A204.1 (cell line): ENCODE measurements at regions not wholly inside any gene's neighbourhood (a gene's known extent, or its start where the extent isn't known, plus 50 kb on each side); places are given as distances from the start of the nearest gene placed in this dataset.

Experiments used
- FAIRE-seq: peaks from 2 replicates; lab custom pipeline; 2012; peaks lifted over from hg19 to GRCh38; lab: Jason Lieb, UNC

DNA sequence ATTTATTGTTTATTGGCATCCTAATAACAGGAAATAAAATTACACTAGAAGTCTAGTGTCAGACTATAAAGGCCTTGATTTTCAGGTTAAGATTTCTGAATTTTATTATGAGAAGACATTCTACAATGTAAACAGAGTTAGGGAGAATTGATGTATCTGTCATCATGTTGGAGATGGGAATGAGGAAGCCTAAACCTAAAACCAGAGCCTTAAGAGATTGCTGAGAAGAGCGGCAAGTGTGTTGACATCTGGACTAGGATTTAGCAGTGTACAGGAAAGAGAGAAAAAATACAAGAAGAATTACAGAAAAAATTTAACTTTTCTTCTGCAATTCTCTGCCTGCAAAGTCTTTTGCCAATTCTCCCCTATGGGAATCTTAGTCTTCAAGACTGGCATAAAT lies 525.5 kb downstream of the NR2F1-AS1 start:
- no peak for FAIRE-seq

DNA sequence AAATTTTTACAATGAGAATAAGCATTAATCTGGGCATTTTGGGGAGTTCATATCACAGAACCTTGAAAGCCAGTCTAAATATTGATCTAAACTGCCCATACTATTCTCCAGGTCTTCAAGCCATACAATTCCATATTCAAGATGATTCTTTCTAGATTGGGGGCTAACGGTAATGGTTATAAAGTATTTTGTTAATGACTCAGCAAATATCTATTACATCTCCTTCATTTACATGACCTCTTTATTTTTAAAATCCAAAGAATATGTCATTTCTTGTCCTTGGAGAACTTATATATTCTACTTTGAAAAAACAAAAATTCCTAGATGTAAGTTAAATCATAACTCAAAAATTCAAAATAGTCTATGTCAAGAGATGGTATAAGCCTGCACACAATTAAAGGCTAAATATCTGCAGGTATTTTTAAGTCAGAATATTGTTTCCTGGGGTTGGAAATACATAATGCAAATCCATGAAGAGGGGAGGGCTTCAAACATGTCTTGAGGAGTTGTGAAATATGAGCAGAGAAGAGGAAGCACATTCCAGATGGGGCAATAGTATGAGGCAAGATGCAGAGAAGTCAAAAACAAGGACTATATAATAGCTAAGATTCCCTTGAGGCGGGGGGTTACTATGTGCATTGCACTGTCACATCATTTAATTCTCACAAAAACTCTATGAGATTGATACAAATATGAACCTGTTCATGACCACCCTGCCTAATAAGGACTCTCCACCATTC lies 526.4 kb downstream of the NR2F1-AS1 start:
- FAIRE-seq, result no peak

DNA sequence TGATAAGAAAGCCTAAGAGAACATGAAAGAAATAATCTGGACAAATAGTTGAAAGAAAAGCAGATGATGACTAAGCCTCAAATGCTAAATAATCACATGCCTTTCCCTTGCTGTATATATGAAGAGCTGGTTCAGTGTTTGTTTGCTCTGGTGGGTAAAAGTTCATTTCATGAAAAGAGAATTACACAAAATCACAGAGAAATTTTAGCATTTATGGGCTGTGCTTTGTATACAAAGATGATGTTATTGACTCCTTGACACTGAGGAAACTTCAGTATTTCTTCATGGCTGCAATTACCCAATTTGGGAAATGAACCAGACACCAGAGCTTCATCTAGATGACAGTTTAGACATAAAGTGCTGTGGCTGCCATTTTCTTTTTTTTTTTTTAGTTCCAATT lies 527.2 kb downstream of the NR2F1-AS1 start:
- no peak for FAIRE-seq

DNA sequence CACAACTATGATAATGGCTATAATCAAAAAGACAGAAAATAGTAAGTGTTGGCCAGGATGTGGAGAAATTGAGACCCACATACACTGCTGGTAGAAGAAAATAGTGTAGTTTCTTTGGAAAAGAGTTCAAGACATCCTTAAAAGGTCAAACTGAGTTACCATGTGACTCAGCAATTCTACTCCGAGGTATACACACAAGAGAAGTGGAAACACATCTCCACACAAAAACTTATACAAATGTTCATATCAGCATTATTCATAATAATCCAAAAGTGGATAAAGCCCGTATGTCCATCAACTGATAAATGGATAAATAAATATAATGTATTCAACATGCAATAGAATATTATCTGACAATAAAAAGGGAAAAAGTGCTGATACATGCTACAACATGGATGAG lies 532.2 kb downstream of the NR2F1-AS1 start:
- FAIRE-seq, result no peak

DNA sequence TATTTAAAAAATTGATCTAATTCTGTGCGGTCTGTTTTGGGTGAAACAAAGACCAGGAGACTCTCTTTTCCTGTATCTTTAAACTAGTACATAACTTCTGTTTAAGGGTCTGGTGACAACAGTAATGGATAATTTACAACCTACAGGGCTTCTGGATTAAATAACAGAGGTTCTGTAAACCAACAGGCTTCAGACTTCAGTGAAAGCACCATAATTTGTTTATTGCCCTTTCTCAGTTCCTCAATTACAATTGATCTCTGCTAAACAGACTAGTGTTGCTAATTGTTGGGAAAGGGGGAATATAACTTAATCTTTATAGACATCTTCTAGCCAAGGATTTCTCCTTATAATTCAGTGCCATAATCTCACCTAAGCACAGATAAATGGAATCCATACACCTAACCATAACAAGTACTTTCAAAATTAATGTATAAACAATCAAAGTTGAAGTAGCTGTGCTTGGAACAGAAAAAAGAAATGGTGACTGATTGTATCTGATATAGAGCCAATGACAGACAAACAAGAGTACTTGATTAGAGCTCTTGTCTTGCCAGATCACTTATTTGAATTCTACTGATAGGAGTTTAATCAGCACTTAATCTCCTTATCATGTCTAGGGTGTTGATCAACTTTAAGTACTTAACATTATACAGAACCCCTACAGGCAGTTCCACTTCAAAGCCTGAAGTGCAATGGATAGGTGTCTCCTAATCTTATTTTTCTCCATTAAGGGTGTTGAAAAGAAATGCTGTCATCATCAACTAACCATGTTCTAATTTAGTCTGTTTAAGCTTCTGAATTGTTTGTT lies 536.0 kb downstream of the NR2F1-AS1 start:
- no peak for FAIRE-seq

DNA sequence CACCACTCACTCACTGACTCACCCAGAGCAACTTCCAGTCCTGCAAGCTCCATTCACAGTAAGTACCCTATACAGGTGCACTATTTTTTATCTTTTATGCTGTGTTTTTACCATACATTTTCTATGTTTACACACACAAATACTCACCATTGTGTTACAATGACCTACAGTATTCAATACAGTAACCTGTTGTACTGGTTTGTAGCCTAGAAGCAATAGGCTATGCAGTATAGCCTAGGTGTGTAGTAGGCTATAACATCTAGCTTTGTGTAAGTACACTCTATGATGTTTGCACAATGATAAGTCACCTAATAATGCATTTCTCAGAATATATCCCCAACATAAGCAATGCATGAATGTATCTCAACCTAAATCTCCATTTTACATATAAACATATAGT lies 541.1 kb downstream of the NR2F1-AS1 start:
- no peak for FAIRE-seq

DNA sequence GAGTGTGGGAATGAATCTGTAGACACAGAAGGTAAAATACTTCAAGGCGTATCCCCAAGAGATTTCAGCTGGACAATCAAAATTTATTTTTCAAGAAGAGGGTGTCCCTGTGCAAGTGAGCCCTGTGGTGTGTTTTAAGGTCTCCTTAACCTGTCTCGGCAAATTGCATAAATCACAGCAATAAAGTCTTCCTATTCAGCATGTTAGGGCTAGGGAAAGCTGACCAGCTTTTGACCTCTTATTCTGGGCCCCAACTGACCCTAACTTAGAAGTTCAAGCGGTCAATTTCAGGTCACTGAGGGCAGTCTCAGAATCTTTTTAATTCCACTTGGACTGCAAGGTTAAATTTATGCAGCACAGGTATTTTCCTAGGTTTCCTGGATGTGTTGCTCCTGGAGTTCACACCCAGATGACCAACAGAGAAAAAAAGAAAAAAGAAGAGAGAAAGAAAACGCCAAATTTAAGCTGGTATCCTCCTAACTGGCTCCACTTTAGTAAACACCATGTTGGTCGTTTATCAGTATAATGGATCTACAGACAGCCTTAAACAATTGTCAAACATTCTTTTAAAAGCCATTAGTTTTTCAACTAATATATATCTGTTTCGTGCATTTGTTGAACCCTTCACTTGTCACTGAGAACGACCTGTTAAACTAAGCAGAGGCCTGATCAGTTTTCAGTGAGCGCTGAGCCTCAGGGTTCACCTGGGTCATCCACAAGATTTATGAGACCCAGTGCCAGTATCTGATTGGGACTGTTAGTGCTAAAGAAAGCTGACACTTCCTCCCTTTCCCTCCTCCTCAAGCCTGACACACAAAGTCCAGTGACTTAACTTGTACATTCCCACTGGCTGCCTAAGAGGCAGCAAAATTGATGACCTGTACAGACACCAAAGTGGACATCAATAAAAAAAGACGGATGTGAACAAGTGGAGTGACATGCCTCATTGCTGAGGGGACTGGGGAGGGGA lies 546.1 kb downstream of the NR2F1-AS1 start:
- FAIRE-seq, result no peak

DNA sequence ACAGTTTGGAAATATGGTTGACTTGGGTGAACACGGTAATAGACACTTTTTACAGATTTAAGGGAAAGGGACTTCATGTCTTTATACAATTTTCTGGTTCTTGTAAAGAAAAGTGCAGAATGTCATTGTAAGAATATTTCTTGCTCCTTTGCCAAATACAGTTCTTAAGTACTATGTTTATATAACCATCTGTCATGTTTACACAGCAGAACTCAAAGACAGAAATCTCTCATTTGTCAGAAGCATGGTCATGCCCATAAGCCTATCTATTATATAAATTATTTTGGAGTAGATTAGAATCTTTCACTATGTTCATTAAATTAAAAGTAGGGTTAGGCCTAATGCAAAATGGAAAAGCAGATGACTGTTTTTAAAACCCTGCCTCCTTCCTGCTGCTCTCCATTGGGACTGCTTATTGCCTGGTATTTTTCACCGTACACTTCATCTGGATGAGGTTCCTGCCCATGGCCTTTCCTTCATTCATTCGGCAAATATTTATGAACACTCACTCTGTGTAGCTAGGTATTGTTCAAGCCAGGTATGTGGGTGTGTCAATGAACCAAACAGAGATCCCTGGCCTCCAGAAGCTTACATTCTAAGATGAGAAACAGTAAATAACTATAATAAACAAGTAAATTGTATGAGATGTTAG lies 558.1 kb downstream of the NR2F1-AS1 start:
- no peak for FAIRE-seq

DNA sequence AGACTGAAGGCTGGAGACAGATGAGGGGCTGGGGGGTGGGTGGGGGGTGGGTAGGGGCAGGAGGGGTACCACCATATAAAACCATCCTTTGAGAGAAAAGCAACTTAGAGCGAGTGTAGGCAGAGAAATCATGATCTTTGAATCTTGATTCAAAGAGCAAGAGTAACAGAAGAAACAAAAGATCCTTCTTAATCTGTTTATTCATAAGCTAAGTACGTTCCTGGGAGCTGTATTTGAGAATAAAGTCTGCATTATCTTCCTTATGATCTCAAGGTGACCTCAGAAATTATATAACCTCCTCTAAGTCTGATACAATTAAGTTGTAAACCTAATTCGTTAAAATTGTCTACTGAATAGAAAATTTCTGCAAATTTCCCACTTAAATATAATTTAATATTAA lies 558.8 kb downstream of the NR2F1-AS1 start:
- FAIRE-seq, result peak; percentile 25

DNA sequence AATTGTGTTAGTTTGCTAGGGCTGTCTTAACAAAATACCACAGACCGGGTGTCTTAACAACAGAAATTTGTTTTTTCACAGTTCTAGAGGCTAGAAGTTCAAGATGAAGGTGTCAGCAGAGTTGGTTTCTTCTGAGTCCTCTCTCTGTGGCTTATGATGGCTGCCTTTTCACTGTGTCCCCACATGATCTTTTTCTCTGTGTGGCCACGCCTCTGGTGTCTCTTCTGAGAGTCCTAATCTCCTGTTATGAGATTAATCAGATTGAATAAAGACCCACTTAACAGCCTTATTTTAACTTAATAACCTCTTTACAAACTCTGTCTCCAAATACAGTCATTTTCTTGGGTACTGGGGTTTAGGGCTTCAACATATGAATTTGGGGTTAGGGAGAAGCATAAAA lies 561.1 kb downstream of the NR2F1-AS1 start:
- FAIRE-seq, result no peak

DNA sequence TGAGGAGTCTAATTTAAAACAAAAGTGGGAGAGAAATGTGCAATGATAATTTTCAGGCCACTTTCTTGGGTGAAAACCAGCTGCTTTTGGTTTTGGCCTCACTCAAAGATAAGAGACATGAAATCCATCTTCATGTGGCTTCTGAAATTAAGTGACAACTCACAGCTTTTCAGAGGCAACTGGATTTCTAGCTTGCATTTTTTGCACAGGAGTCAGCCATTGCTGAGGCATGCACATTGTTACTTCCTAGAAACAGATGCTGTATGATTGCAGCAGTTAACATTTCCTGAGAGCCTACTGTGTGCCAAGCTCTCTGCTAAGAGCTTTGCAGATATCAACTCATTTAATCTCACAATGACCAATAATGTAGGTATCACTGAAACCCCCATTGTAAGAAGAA lies 562.6 kb downstream of the NR2F1-AS1 start:
- no peak for FAIRE-seq

DNA sequence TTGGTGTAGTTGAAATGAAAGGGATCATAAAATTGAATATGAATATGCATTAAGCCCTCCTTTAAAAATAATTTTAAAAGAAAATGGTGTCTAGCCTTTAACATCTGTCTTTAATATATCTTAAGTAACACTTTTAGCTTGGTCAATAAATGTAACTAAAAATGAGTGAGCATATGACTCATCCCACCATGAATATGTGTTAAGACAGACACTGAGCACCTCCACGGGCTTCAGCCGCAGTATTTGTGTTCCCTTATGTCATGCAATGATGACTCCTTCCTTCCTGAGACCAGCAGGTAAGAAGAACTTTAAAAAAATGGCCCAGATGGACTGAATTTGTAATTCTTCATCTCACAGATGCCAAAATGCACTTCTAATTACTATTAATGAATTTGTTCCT lies 563.2 kb downstream of the NR2F1-AS1 start:
- FAIRE-seq, result no peak

DNA sequence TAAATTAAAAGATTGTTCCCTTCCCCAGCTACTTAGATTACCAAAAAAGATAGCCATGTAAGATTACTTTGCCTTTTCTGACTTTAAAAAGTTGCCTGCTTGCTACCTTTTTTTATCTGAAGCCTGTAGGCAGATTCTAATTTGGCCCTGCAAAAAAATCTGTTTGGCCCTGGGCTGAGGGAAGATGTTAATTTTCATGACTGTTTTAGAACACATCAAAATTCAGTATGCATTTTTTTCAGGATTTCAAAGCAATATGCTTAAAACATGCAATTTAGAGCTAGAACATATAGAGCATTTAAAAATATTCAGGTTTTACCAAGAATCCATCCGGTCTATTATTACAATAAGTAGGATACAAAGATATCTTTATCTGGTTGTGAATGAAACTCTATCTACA lies 563.6 kb downstream of the NR2F1-AS1 start:
- FAIRE-seq, result no peak

DNA sequence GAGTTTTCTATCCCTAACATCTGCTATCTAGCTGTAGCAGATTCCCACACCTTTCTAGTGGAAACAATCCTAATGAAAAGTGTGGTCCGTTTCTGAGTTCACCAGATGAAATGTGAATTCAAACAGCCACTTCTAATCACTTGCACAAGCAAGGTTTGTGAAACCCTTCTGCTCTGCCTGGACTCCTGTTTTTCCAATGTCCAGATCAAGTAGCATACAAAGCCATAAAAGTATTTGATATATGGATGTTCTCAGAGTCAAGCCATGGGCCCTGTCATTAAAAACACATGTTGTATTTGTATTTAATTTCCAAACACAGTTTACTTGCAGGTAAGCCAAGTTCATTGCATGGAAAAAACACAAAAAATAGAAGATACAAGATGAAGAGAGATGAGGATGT lies 570.4 kb downstream of the NR2F1-AS1 start:
- FAIRE-seq, result no peak

DNA sequence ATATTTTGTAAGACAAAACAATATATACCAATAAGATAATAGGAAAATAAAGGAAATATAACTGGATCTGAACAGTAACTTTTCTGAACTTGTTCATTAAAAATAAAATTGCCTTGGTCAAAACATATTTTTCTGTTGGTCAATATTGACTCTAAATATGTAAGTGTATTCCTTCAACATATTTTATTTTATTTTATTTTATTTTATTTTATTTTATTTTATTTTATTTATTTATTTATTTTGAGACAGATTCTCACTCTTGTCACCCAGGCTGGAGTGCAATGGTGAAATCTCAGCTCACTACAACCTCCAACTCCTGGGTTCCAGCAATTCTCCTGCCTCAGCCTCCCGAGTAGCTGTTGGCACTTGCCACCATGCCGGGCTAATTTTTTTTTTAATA lies 571.0 kb downstream of the NR2F1-AS1 start:
- no peak for FAIRE-seq

DNA sequence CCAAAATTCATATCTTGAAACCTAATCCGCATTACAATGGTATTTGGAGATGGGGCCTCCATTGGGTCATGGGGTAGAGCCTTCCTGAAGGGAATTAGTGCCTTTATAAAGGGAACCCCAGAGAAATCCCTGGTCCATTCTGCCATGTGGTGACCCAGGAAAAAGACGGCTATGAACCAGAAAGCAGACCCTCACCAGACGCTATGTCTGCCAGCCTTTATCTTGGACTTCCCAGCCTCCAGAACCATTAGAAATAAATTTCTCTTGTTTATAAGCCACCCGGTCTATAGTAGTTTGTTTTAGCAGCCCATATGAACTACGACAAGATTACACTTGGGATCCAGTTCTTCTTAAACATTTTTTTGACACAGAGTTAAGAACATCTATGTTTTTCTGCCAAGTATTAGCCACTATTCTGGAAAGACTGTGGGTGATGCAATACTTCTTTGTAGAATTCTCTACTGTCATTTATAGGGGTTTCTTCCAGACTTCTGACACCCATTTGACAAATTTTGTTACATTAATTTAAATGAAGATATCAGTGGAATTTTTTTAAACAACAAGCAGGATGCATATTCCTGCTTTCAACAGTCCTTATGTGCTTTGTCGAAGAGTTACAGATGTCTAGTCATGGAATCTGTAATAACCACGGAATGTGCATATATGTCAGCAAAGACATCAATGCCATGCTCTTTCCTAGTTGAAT lies 572.4 kb downstream of the NR2F1-AS1 start:
- FAIRE-seq, result no peak

DNA sequence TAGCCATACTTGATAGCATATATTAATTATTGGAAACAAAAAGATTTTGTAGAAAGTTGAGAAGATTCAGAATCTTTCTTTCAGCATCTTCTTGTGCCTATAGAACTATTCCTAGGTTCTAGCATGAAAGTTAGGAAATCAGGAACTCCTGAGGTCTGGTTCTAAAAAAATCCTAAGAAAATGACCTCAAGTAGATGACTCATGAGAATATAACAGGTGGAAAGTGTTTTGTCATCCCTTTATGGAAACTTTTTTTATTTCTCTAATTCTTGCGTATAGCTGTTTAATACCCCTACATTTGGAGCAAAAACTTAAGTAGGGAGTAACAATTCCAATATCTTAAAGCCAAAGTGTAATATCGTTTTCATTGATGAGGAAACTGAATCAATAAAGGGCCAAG lies 574.1 kb downstream of the NR2F1-AS1 start:
- FAIRE-seq, result no peak

DNA sequence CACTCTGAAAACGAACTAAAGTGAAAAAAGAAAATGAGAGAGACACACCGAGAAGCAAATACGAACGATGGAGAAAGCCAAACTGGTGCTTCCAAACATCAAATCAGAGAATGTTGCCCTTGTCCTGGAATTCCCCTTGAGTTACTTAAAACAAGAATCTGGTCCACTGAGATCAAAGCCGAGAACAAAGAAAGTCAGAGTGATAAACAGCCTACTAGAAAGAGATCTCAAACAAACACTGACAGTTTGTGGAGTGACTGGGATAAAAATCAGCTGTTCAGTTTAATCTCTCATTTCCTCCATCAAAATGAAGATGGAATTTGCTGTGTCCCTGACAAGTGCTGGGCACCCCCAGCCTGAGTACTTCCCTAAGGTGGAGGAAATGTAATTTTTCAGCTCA lies 582.6 kb downstream of the NR2F1-AS1 start:
- no peak for FAIRE-seq

DNA sequence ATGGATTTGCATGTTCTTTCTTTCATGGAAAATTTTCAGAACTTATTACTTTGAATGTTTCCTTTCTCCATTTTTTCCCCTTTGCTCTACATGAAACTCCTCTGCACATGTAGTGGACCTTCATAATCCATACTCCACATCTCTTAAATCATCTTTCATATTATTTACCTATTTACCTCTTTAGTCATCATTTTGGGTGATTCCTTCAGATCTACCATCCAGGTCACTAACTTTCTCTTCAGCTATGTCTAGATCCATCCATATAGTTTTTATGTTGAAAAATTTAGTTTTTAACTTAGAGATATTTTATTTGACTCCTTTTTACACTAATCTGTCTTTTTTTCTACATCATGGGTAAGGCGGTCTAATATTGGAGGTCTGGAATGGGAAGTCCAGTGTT lies 586.6 kb downstream of the NR2F1-AS1 start:
- FAIRE-seq, result no peak

DNA sequence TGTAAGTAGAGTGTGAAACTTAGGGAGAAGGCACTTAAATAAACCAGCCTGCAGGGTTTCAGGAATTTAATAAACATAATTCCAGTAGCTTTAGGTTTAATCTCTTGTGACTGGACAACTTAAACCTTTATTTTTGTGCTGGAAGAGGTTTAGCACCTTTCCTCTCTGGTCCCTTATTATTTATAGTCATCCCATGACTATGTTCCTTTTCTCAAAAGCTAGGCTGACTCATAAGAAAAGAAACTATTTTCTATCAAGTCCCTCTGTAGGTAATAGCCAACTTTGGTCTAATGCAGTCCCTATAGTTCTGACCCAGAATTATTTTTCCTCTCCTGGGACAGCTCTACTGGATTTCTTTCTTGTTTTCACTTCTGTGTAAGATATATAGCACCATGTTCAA lies 588.9 kb downstream of the NR2F1-AS1 start:
- no peak for FAIRE-seq

DNA sequence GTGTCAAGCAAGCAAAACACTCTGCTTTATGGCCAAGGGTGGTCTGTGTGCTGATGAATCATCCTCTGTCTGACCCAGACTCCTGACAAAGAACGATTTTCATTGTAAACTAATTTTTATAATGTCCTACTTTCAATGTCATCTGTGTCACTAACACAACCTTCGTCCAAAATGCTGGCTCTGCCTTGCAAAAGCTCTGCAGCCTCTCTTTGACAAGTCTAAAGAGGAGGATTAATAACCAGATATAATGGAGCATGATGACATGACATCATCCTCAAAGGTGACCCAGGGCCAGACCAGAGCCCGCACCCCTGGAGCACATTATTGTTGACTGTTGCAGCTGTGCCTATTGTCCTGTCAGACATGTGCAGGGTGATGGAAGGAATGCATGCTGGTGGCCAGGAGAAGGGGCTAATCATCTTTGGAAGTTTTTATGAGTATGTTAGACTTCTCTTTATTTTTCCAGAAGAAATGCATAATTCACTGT lies 589.4 kb downstream of the NR2F1-AS1 start:
- no peak for FAIRE-seq
